ENCODE measurements at regions not wholly inside any gene's neighbourhood (a gene's known extent, or its start where the extent isn't known, plus 50 kb on each side); places are given as distances from the start of the nearest gene placed in this dataset.

- Histone ChIP-seq H3K36me3 (ENCODE audit: control insufficient read depth in 1 of 2, insufficient read depth in 2 of 2, low read length in 2 of 2) (no peaks in the 10 kb centered on the region), H3K4me1 (ENCODE audit: control insufficient read depth in 1 of 2, insufficient read depth in 2 of 2, low read length in 2 of 2) (no peaks in the 10 kb centered on the region), H3K27ac (ENCODE audit: low read length) (no peak overlapping the region), H3K27me3 (ENCODE audit: low read depth, low read length) (no peaks in the 10 kb centered on the region), H3K9me3 (ENCODE audit: control insufficient read depth in 1 of 2, low read length in 2 of 2) (no peaks in the 10 kb centered on the region), H3K4me3 (ENCODE audit: low read depth in 1 of 2, low read length in 2 of 2) (no peak overlapping the region)
Observed at GRCh38 chr12:34190054-34190453, 167.8 kb downstream of the ALG10 start.

DNA sequence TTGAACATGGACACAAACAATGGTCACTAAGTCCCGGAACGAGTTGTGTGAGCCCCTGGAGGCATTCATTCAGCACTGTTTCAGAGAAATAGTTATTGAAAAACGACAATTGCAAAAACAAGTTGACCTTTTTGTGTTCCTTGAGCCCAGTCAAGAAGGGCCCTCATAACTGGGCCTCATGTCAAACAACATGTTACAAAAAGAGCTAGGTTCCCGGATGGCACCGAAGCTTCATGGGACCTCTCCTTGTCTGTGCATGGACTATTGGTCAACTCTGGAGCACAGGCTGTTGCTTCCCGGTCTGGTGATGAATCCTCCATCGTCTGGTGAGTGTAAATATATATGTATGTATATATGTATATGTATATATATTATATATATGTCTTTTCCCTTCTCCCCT lies 176.6 kb downstream of the ALG10 start:
- Histone ChIP-seq H3K27ac (ENCODE audit: low read length) (no peak overlapping the region), H3K36me3 (ENCODE audit: control insufficient read depth in 1 of 2, insufficient read depth in 2 of 2, low read length in 2 of 2) (no peaks in the 10 kb centered on the region), H3K27me3 (ENCODE audit: low read depth, low read length) (no peaks in the 10 kb centered on the region), H3K4me1 (ENCODE audit: control insufficient read depth in 1 of 2, insufficient read depth in 2 of 2, low read length in 2 of 2) (no peaks in the 10 kb centered on the region), H3K4me3 (ENCODE audit: low read depth in 1 of 2, low read length in 2 of 2) (no peak overlapping the region), H3K9me3 (ENCODE audit: control insufficient read depth in 1 of 2, low read length in 2 of 2) (peaks cover 0 to 4% of the 10 kb centered on the region in 2 donors)

DNA sequence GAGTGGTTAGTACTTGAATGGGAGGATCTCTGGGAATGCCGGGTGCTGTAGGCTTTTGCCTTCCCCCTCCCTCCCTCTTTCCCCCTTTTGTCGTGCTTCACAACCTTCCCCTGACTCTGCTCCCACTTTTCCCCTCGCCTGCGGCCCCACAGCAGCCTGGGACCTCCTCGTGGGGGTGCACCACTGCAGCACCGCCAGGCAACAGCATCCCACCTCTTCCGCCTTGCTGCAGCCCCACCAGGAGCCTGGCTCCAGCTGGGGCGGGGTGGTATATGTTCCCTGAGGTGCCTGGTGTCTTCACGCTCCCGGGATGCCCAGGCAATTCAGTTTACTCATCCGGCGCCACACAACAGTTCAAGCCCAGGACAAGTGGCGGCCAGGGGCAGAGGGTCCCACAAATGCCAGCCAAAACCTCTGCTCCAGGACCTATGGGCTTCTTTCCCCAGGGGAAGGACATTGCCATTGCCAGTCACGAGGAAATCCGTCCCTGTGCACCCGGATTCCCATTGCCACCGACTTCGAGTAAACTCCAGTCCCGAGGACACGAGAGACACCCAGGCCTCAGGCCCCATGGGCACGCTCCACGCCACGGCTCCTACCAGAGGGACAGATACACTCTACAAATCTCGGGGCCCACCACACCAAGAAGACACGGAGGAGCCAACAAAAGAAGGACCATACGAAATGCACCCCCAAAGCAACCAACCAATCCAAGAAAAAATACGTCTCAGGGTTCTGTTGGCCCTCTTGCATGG lies 181.7 kb downstream of the ALG10 start:
- Histone ChIP-seq H3K27ac (ENCODE audit: low read length) (no peak overlapping the region), H3K4me3 (ENCODE audit: low read depth in 1 of 2, low read length in 2 of 2) (no peak overlapping the region), H3K9me3 (ENCODE audit: control insufficient read depth in 1 of 2, low read length in 2 of 2) (no peaks in the 10 kb centered on the region), H3K36me3 (ENCODE audit: control insufficient read depth in 1 of 2, insufficient read depth in 2 of 2, low read length in 2 of 2) (no peaks in the 10 kb centered on the region), H3K4me1 (ENCODE audit: control insufficient read depth in 1 of 2, insufficient read depth in 2 of 2, low read length in 2 of 2) (no peaks in the 10 kb centered on the region), H3K27me3 (ENCODE audit: low read depth, low read length) (no peaks in the 10 kb centered on the region)

DNA sequence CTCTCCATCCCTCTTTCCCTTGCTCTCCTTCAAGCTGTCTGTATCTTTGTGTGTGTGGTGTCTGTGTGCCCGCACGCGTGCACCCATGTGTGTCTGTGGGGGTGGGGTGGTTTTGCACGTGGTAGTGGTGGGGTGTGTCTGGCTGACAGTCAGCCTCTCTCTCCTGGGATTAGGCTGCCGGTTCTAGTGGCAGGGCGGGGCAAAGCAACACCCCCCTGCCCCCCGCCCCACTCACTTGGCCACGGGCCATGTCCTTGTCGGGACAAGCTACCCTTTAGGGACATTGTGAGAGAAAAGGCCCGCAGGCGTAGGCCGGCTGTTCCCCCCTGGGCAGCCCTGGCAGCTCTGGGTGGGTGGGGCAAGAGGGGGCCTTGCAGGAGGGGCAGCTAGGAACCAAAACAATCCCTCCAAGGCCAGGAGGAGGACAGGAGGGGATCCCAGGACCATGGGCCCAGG lies 182.6 kb downstream of the ALG10 start:
- Histone ChIP-seq H3K27ac (ENCODE audit: low read length) (no peak overlapping the region), H3K36me3 (ENCODE audit: control insufficient read depth in 1 of 2, insufficient read depth in 2 of 2, low read length in 2 of 2) (no peaks in the 10 kb centered on the region), H3K4me3 (ENCODE audit: low read depth in 1 of 2, low read length in 2 of 2) (no peak overlapping the region), H3K27me3 (ENCODE audit: low read depth, low read length) (no peaks in the 10 kb centered on the region), H3K4me1 (ENCODE audit: control insufficient read depth in 1 of 2, insufficient read depth in 2 of 2, low read length in 2 of 2) (no peaks in the 10 kb centered on the region), H3K9me3 (ENCODE audit: control insufficient read depth in 1 of 2, low read length in 2 of 2) (no peaks in the 10 kb centered on the region)

GRCh38 chr12:34205401-34205800 lies 183.1 kb downstream of the ALG10 start:
- H3K9me3 ChIP-seq (ENCODE audit: control insufficient read depth in 1 of 2, low read length in 2 of 2): no peaks in the 10 kb centered on the region
- no peaks in the 10 kb centered on the region for H3K36me3 ChIP-seq (ENCODE audit: control insufficient read depth in 1 of 2, insufficient read depth in 2 of 2, low read length in 2 of 2)
- no peak overlapping the region for H3K27ac ChIP-seq (ENCODE audit: low read length)
- H3K4me1 ChIP-seq (ENCODE audit: control insufficient read depth in 1 of 2, insufficient read depth in 2 of 2, low read length in 2 of 2): no peaks in the 10 kb centered on the region
- no peaks in the 10 kb centered on the region for H3K27me3 ChIP-seq (ENCODE audit: low read depth, low read length)
- no peak overlapping the region for H3K4me3 ChIP-seq (ENCODE audit: low read depth in 1 of 2, low read length in 2 of 2)

DNA sequence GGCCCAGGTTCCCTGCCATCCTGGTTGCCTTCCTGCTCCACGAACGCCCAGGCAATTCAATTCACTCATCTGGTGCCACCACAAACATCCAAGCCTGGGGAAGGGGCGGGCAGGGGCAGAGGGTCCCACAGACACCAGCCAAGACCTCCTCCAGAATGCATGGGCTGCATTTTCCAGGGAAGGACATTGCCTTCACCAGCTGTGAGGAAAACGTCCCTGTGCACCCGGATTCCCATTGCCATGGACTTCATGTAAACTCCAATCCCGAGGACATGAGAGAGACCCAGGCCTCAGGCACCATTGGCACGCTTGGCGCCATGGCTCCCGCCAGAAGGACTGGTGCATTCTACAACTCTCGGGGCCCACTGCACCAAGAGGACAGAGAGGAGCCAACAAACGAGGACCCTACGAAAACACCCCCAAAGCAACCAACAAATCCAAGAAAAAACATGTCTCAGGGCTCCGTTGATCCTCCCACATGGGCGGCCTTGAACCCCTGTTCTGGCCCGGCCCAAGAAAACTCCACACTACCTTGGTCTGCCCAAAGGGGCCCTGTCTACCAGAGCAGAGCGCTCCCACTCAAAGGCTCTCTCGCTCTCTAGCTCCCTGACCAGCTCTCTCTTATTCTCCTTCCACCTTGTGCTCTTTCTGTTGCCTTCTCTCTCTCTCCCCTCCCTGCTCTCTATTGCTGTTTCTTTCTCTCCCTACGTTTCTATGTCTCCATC lies 183.9 kb downstream of the ALG10 start:
- Histone ChIP-seq H3K27ac (ENCODE audit: low read length) (no peak overlapping the region), H3K36me3 (ENCODE audit: control insufficient read depth in 1 of 2, insufficient read depth in 2 of 2, low read length in 2 of 2) (no peaks in the 10 kb centered on the region), H3K4me1 (ENCODE audit: control insufficient read depth in 1 of 2, insufficient read depth in 2 of 2, low read length in 2 of 2) (no peaks in the 10 kb centered on the region), H3K9me3 (ENCODE audit: control insufficient read depth in 1 of 2, low read length in 2 of 2) (no peaks in the 10 kb centered on the region), H3K4me3 (ENCODE audit: low read depth in 1 of 2, low read length in 2 of 2) (no peak overlapping the region), H3K27me3 (ENCODE audit: low read depth, low read length) (no peaks in the 10 kb centered on the region)

DNA sequence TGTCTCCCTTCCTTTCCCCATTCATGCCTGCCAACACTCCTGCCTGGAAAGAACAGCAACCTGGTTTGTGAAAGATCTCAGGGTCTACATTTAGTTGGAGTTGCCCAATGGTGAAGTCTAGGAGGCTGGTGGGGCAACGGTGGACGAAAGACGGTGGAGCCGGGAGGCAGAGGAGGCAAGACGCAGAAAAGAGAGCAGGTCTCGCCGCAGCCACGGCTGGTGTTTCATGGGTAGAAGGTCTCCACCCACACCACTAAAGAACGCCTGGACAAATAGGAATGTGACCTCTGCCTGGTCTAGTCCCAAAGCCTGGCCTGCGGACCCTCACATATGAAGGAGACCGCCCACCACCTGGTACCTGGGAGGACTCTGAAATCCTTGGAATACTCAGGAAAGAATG lies 185.6 kb downstream of the ALG10 start:
- no peak overlapping the region for H3K27ac ChIP-seq (ENCODE audit: low read length)
- H3K4me1 ChIP-seq (ENCODE audit: control insufficient read depth in 1 of 2, insufficient read depth in 2 of 2, low read length in 2 of 2): no peaks in the 10 kb centered on the region
- no peaks in the 10 kb centered on the region for H3K36me3 ChIP-seq (ENCODE audit: control insufficient read depth in 1 of 2, insufficient read depth in 2 of 2, low read length in 2 of 2)
- no peaks in the 10 kb centered on the region for H3K9me3 ChIP-seq (ENCODE audit: control insufficient read depth in 1 of 2, low read length in 2 of 2)
- no peak overlapping the region for H3K4me3 ChIP-seq (ENCODE audit: low read depth in 1 of 2, low read length in 2 of 2)
- H3K27me3 ChIP-seq (ENCODE audit: low read depth, low read length): no peaks in the 10 kb centered on the region

DNA sequence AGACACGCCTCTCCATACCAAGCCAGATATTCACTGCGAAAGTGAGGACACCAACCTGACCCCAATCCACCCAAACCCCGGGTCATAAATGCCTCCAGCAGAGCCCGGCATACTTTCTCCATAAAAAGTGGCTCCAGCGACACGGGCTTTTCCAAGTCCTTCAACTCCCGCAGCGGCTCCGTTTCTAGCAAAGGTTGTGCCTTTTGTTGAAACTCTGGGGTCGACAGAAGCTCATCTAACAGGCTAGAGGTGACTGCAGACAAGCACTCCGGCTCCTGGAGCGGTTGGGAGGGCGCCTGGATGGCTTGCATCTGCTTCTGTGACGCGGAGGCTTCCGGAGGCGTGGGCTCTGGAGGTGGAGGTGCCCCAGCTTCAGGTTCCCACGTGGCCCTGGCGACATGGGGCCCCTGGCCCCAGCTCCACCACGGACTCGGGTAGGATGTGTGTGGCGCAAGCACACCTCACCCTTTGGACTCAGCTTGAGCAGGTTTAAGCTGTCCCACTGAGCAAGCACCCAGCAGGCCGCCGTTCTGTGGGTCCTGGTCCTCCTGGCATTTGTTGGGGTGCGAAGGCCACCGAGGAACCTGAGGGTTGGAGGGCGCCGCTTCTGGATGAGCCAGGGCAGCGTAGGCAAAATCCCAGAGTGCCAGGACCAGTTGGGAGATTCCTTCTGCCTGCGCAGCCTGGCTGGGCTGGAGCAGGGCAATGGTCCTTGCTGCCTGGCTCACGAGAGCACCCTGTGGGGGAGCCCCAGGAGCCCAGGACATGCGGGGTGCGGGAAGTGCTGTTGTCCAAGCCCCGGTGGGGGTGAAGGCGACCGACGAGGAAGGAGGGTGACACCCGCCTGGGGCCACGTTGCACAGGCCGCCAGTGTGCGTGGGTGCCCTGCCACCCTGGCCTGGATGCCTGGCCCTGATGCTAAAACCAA lies 186.3 kb downstream of the ALG10 start:
- no peak overlapping the region for H3K27ac ChIP-seq (ENCODE audit: low read length)
- no peaks in the 10 kb centered on the region for H3K4me1 ChIP-seq (ENCODE audit: control insufficient read depth in 1 of 2, insufficient read depth in 2 of 2, low read length in 2 of 2)
- H3K4me3 ChIP-seq (ENCODE audit: low read depth in 1 of 2, low read length in 2 of 2): no peak overlapping the region
- no peaks in the 10 kb centered on the region for H3K36me3 ChIP-seq (ENCODE audit: control insufficient read depth in 1 of 2, insufficient read depth in 2 of 2, low read length in 2 of 2)
- H3K27me3 ChIP-seq (ENCODE audit: low read depth, low read length): no peaks in the 10 kb centered on the region
- H3K9me3 ChIP-seq (ENCODE audit: control insufficient read depth in 1 of 2, low read length in 2 of 2): no peaks in the 10 kb centered on the region

DNA sequence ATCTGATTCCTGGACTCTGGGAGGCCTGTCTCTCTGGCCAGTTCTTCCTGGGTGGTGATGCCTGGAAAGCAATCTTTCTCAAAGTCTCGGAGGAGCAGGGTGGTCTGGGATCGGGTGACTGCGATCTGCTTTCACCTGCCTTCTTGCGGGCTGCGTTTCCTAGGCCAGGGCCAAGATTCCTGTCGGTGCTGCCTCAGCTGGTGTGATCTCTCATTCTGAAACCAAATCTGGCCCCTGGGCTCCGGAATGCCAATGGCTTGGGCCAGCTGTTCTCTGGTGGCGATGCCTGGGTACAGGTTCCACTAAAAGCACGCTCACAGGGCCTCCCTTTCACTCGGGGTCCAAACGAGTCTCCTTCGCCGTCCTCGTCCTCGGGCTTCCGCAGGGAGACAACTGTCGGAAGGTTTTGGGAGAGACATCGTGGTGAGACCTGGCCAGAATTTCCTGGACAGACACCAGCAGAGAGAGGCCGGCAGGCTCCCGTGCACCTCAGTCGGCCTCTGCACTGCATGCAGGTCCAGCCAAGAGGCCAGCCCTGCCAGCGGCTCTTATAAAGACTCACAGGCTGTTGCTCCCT lies 187.1 kb downstream of the ALG10 start:
- Histone ChIP-seq H3K4me3 (ENCODE audit: low read depth in 1 of 2, low read length in 2 of 2) (no peak overlapping the region), H3K27ac (ENCODE audit: low read length) (no peak overlapping the region), H3K27me3 (ENCODE audit: low read depth, low read length) (no peaks in the 10 kb centered on the region), H3K4me1 (ENCODE audit: control insufficient read depth in 1 of 2, insufficient read depth in 2 of 2, low read length in 2 of 2) (no peaks in the 10 kb centered on the region), H3K9me3 (ENCODE audit: control insufficient read depth in 1 of 2, low read length in 2 of 2) (no peaks in the 10 kb centered on the region), H3K36me3 (ENCODE audit: control insufficient read depth in 1 of 2, insufficient read depth in 2 of 2, low read length in 2 of 2) (no peaks in the 10 kb centered on the region)

DNA sequence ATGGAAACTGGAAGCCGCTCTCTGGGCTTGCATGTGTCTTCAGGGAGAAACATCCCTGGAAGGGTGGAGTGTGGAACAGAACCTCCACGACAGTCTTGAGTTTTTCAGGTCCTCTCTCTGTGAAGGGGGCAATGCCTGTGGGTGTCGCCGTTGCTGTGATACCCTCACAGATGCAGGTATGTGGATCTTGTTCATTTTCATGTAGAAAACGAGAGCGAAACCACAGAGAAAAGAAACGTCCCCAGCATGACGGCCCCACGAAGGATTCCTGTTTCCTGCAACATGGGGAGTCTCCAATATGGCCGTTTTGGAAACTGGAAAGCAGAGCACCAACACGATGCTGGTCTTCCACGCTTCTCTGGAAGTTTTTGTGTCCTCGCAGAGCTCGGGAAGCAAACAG lies 187.9 kb downstream of the ALG10 start:
- H3K9me3 ChIP-seq (ENCODE audit: control insufficient read depth in 1 of 2, low read length in 2 of 2): no peaks in the 10 kb centered on the region
- no peak overlapping the region for H3K27ac ChIP-seq (ENCODE audit: low read length)
- H3K4me1 ChIP-seq (ENCODE audit: control insufficient read depth in 1 of 2, insufficient read depth in 2 of 2, low read length in 2 of 2): no peaks in the 10 kb centered on the region
- H3K27me3 ChIP-seq (ENCODE audit: low read depth, low read length): no peaks in the 10 kb centered on the region
- no peak overlapping the region for H3K4me3 ChIP-seq (ENCODE audit: low read depth in 1 of 2, low read length in 2 of 2)
- H3K36me3 ChIP-seq (ENCODE audit: control insufficient read depth in 1 of 2, insufficient read depth in 2 of 2, low read length in 2 of 2): no peaks in the 10 kb centered on the region

Data from muscle layer of duodenum (tissue), 2 donors.